Fibroblast of the aortic adventitia (primary cell): ENCODE measurements at regions not wholly inside any gene's neighbourhood (a gene's known extent, or its start where the extent isn't known, plus 50 kb on each side); places are given as distances from the start of the nearest gene placed in this dataset.
"Not testable (repeated sequence)": the region's sequence is repeated elsewhere in the genome, so short reads cannot be mapped to it uniquely, and the experiment has no call there.

Experiments used
- DNase-seq: peaks from one replicate; pipeline ENCODE4 v3.0.0-alpha.2; 2010; ENCODE audit warnings: low read depth
- H3K4me3 ChIP-seq: 2 replicates; pipeline ENCODE4 v1.5.1; 2011; ENCODE audit warnings: low read depth, mild to moderate bottlenecking, control low read depth, low read length, moderate library complexity
- TF ChIP-seq, protein P1 (sequence below): IDR thresholded peaks from 2 replicates; pipeline ENCODE4 v1.5.1; 2011; ENCODE audit warnings: mild to moderate bottlenecking, low read length, control low read depth, inconsistent platforms; ENCODE audit not compliant: insufficient read depth

DNA sequence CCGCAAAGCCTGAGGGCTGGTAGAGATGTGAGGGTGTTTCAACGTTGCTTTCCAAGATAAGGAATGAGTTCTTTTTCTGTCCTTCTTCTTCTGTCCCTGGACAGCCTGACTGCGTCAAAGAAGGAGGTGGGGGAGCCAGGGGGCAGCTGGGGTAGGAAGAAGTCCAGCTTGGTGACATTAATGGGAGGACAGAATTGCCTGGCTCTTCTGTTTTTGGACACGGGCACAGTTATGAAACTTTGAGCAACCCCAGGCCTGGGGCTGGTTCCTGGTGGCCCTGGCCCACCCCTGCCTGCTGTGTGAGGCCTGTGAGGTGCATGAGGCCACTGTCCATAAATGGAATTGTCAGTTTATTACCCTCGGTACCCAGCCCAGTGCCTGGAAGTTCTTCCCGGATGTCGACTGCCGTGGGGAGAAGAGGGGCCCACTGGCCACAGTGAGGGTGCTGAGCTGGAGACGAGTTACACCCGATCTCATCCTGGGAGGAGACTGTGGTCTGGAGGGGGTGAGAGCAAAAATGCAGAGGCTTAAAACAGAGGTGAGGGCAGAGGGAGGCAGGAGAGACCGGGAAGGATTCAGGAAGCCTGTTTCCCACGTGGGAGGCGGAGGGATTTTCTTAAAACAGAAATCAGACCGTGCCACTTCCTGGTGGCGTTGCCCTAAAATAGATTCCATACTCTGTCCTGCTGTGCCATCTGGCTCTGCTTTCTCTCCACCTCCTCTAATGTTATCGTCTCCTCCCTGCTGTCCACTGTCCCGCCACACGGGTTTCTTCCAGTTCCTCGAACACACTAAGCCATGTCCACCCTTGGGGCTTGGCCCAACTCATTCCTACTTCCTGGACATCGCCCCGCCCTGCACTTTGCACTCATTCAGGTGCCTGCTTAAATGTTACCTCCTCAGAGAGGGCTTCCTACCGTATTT is 59.7 kb upstream of the RASD2 start:
- TF ChIP-seq, protein P1, sequence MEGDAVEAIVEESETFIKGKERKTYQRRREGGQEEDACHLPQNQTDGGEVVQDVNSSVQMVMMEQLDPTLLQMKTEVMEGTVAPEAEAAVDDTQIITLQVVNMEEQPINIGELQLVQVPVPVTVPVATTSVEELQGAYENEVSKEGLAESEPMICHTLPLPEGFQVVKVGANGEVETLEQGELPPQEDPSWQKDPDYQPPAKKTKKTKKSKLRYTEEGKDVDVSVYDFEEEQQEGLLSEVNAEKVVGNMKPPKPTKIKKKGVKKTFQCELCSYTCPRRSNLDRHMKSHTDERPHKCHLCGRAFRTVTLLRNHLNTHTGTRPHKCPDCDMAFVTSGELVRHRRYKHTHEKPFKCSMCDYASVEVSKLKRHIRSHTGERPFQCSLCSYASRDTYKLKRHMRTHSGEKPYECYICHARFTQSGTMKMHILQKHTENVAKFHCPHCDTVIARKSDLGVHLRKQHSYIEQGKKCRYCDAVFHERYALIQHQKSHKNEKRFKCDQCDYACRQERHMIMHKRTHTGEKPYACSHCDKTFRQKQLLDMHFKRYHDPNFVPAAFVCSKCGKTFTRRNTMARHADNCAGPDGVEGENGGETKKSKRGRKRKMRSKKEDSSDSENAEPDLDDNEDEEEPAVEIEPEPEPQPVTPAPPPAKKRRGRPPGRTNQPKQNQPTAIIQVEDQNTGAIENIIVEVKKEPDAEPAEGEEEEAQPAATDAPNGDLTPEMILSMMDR: no peak
- DNase-seq: no peak
- no peak overlapping the region for H3K4me3 ChIP-seq

- TF ChIP-seq, protein P1: no peak
- H3K4me3 ChIP-seq: no peak overlapping the region
- DNase-seq: no peak
Measured at GRCh38 chr22:35482311-35482710, 58.3 kb upstream of the RASD2 start.

DNA sequence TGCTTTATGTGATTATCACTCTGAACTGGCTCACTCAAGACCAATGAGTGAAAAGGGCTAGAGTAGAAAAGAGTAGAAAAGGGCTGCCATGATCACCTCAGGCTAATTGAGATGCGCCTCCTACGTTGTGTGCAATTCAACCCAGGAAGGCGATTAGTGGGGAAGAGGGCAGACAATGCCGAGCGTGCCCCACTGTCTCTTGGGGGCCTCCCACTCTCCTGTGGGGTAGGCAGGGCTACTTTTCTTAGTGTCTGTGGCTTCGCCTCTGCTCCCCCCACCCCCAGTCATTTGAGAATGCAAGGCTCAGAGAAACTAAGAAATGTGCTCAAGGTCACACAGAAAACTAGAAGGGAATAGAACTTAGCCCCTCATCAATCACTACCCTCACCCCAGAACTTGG is 57.7 kb upstream of the RASD2 start:
- no peak overlapping the region for H3K4me3 ChIP-seq
- DNase-seq: no peak
- TF ChIP-seq, protein P1: no peak

GRCh38 chr22:35483730-35484129 is 56.9 kb upstream of the RASD2 start:
- TF ChIP-seq, protein P1: no peak
- H3K4me3 ChIP-seq: no peak overlapping the region
- no peak for DNase-seq

DNA sequence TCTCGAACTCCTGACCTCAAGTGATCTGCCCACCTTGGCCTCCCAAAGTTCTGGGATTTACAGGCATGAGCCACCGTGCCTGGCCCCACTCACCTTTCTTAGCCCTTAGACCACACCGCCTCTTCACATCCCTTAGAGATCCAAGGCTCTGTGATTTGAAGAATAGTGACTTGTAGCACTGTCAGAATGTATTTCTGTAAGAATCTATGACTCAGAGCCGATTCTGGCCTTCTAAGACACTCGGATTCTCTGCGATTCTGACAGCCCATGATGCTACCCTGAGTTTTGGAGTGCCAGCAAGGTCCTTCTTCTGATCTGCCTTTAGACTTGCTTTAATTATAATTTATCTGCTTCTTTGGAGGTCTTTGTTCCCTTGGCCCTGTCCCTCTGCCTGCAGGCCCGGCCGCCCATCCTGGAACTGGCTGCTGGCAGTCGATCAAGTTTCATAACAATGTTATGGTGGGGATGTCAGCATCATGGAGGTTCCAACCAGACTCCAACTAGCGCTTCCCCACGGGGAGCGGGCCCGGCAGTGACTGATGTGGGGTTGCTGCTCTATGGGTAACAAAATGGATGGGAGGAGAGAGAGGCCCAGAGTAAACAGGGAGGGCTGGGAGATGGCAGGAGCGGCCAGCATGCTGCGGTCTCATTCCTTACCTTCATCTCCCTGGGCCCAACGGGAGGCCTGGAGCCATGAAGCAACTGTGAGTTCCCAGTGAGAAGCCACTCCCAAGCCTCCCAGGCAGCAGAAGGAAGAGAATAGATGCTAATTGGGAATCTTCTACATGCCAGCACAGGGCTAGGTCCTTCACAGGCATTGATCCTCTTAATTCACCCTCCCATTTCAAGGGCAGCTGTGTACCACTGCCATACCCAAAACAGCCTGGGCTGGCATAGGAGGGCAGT is 55.7 kb upstream of the RASD2 start:
- H3K4me3 ChIP-seq: no peak overlapping the region
- peak; percentile 33 for DNase-seq
- TF ChIP-seq, protein P1: no peak

DNA sequence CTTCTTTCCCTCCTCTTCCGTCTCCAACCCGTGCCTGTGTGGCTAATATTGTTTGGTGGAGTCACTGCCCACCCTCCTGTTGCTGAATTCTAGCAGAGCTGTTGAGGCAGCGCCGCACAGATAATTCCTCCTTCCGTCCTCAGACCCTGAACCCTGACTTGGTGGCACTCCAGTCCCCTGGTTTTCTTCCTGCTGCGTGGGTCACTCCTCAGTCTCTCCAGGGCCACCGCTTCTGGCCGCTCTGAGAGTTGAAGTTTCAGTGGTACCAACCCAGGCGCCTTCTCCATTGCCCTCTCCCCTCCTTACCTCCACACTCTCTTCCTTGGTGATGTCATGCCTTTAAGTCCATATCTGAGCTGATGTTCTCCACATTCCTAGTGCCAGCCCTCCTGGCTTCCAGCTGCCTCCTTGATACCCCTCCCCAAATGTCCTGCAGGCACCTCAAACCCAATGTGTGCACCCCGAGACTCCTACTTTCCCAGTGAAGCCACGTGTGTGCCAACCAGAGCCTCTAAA is 54.5 kb upstream of the RASD2 start:
- no peak overlapping the region for H3K4me3 ChIP-seq
- no peak for DNase-seq
- TF ChIP-seq, protein P1: no peak

DNA sequence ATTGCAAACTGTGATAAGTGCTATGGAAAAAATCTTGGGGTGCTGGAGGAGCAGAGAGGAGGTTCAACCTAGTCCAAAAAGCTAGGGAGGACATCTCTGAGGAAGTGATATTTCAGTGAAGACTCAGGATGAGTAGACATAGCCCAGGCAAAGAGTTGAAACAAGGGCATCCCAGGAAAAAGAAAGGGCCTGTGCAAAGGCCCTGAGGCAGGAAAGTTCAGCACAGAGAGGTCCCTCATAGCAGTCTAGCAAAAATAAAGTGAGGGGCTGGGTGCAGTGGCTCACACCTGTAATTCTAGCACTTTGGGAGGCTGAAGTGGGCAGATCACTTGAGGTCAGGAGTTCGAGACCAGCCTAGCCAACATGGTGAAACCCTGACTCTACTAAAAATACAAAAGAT is 53.0 kb upstream of the RASD2 start:
- not testable (repeated sequence) for DNase-seq, H3K4me3 ChIP-seq
